ENCODE measurements at regions not wholly inside any gene's neighbourhood (a gene's known extent, or its start where the extent isn't known, plus 50 kb on each side); places are given as distances from the start of the nearest gene placed in this dataset.

DNA sequence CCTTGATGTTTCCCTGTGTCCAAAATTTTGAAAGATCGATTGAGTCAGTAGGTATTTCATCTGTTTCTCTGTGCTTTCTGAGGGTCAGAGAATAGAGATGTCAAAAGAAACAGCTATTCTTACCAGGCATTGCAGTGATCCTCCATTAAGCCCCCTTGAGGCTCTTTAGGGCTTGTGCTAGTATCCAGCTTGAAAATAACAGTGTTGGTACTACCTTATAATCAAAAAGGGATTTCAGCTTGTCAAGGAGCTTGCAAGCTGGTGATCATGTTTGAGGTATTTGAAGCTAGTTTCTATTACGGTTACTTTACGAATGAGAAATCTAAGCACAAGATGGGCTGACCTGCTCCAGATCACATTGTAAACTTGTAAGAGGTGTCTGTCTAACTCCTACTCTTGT is 103.4 kb downstream of the EDEM1 start:
- TF ChIP-seq POLR2A (IDR thresholded peaks at IDR 0.05) = no peak
- TF ChIP-seq, protein P1, sequence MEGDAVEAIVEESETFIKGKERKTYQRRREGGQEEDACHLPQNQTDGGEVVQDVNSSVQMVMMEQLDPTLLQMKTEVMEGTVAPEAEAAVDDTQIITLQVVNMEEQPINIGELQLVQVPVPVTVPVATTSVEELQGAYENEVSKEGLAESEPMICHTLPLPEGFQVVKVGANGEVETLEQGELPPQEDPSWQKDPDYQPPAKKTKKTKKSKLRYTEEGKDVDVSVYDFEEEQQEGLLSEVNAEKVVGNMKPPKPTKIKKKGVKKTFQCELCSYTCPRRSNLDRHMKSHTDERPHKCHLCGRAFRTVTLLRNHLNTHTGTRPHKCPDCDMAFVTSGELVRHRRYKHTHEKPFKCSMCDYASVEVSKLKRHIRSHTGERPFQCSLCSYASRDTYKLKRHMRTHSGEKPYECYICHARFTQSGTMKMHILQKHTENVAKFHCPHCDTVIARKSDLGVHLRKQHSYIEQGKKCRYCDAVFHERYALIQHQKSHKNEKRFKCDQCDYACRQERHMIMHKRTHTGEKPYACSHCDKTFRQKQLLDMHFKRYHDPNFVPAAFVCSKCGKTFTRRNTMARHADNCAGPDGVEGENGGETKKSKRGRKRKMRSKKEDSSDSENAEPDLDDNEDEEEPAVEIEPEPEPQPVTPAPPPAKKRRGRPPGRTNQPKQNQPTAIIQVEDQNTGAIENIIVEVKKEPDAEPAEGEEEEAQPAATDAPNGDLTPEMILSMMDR (IDR thresholded peaks at IDR 0.05) = no peak
